BLaER1 (cell line): ENCODE measurements at regions not wholly inside any gene's neighbourhood (a gene's known extent, or its start where the extent isn't known, plus 50 kb on each side); places are given as distances from the start of the nearest gene placed in this dataset.

Experiments
- H3K27ac ChIP-seq: shearing (Covaris generic); formaldehyde crosslinking; 2 replicates; pipeline ENCODE4 v1.8.1; 2022
- H3K27me3 ChIP-seq: shearing (Covaris generic); formaldehyde crosslinking; 2 replicates; pipeline ENCODE4 v1.8.1; 2022
- H3K36me3 ChIP-seq: shearing (Covaris generic); formaldehyde crosslinking; 2 replicates; pipeline ENCODE4 v1.8.1; 2022
- H3K4me1 ChIP-seq: shearing (Covaris generic); formaldehyde crosslinking; 2 replicates; pipeline ENCODE4 v1.8.1; 2022
- H3K4me2 ChIP-seq: shearing (Covaris generic); formaldehyde crosslinking; 2 replicates; pipeline ENCODE4 v1.8.1; 2022
- H3K4me3 ChIP-seq: shearing (Covaris generic); formaldehyde crosslinking; 2 replicates; pipeline ENCODE4 v1.8.1; 2022
- H3K9ac ChIP-seq: shearing (Covaris generic); formaldehyde crosslinking; 2 replicates; pipeline ENCODE4 v1.8.1; 2022
- H3K9me3 ChIP-seq: shearing (Covaris generic); formaldehyde crosslinking; 2 replicates; pipeline ENCODE4 v1.8.1; 2022
- H4K20me1 ChIP-seq: shearing (Covaris generic); formaldehyde crosslinking; 2 replicates; pipeline ENCODE4 v1.8.1; 2022
- Cebpa-rat ChIP-seq: shearing (Covaris generic); IDR thresholded peaks from 2 replicates; pipeline ENCODE4 v1.8.1; 2022

- Histone ChIP-seq H3K36me3 (no peaks in the 10 kb centered on the region), H4K20me1 (no peaks in the 10 kb centered on the region), H3K4me3 (no peak overlapping the region), H3K9ac (no peak overlapping the region), H3K4me2 (no peak overlapping the region), H3K27me3 (no peaks in the 10 kb centered on the region), H3K9me3 (no peaks in the 10 kb centered on the region), H3K4me1 (no peaks in the 10 kb centered on the region), H3K27ac (no peak overlapping the region)
- no peak for TF ChIP-seq Cebpa-rat
Observed at GRCh38 chr2:39545957-39546356, 108.9 kb upstream of the MAP4K3 start.

DNA sequence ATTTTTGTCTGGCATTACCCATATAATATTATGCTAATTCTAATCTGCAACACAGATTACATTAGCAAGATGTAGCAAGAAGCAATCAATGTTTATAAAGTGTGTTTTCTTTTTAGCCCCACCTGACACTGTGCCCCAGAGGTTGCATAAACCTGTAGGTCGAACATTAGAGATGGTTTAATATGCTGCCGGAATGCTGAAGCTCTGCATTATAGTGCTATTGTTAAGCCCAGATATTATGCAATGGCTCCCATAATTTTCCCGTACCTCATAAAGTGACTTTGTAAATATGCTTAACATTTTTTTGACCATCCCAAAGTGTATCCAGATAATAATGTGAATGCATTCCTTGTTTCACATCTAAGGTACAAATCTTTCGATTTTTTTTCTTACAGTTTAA is 109.3 kb upstream of the MAP4K3 start:
- H3K9ac ChIP-seq: no peak overlapping the region
- no peak overlapping the region for H3K27ac ChIP-seq
- H3K9me3 ChIP-seq: no peaks in the 10 kb centered on the region
- H3K4me2 ChIP-seq: no peak overlapping the region
- no peaks in the 10 kb centered on the region for H3K27me3 ChIP-seq
- no peaks in the 10 kb centered on the region for H3K36me3 ChIP-seq
- no peak for TF ChIP-seq Cebpa-rat
- H3K4me3 ChIP-seq: no peak overlapping the region
- H3K4me1 ChIP-seq: no peaks in the 10 kb centered on the region
- no peaks in the 10 kb centered on the region for H4K20me1 ChIP-seq

- H3K4me2 ChIP-seq: no peak overlapping the region
- no peak overlapping the region for H3K4me3 ChIP-seq
- H3K27ac ChIP-seq: no peak overlapping the region
- H3K9me3 ChIP-seq: no peaks in the 10 kb centered on the region
- no peak overlapping the region for H3K9ac ChIP-seq
- H4K20me1 ChIP-seq: no peaks in the 10 kb centered on the region
- H3K4me1 ChIP-seq: no peaks in the 10 kb centered on the region
- no peaks in the 10 kb centered on the region for H3K27me3 ChIP-seq
- no peaks in the 10 kb centered on the region for H3K36me3 ChIP-seq
- no peak for TF ChIP-seq Cebpa-rat
Observed at GRCh38 chr2:39546937-39547336, 109.9 kb upstream of the MAP4K3 start.

GRCh38 chr2:39547811-39548719 is 111.0 kb upstream of the MAP4K3 start:
- no peaks in the 10 kb centered on the region for H4K20me1 ChIP-seq
- no peaks in the 10 kb centered on the region for H3K27me3 ChIP-seq
- H3K4me3 ChIP-seq: no peak overlapping the region
- no peak for TF ChIP-seq Cebpa-rat
- H3K27ac ChIP-seq: no peak overlapping the region
- no peaks in the 10 kb centered on the region for H3K36me3 ChIP-seq
- no peaks in the 10 kb centered on the region for H3K9me3 ChIP-seq
- H3K4me2 ChIP-seq: no peak overlapping the region
- no peaks in the 10 kb centered on the region for H3K4me1 ChIP-seq
- no peak overlapping the region for H3K9ac ChIP-seq

GRCh38 chr2:39549000-39549399 is 111.9 kb upstream of the MAP4K3 start:
- H3K9ac ChIP-seq: no peak overlapping the region
- H3K9me3 ChIP-seq: no peaks in the 10 kb centered on the region
- H3K27me3 ChIP-seq: no peaks in the 10 kb centered on the region

GRCh38 chr2:39549718-39550464 is 112.8 kb upstream of the MAP4K3 start:
- no peak for TF ChIP-seq Cebpa-rat
- Histone ChIP-seq H3K9ac (no peak overlapping the region), H4K20me1 (no peaks in the 10 kb centered on the region), H3K36me3 (no peaks in the 10 kb centered on the region), H3K27ac (no peak overlapping the region), H3K9me3 (no peaks in the 10 kb centered on the region), H3K4me1 (no peaks in the 10 kb centered on the region), H3K4me3 (no peak overlapping the region), H3K4me2 (no peak overlapping the region), H3K27me3 (no peaks in the 10 kb centered on the region)

More at GRCh38 chr2:39549000-39549399, 111.9 kb upstream of the MAP4K3 start:
- H4K20me1 ChIP-seq: no peaks in the 10 kb centered on the region
- no peak overlapping the region for H3K27ac ChIP-seq
- no peak overlapping the region for H3K4me2 ChIP-seq
- no peaks in the 10 kb centered on the region for H3K4me1 ChIP-seq
- H3K36me3 ChIP-seq: no peaks in the 10 kb centered on the region
- H3K4me3 ChIP-seq: no peak overlapping the region
- TF ChIP-seq Cebpa-rat: no peak

DNA sequence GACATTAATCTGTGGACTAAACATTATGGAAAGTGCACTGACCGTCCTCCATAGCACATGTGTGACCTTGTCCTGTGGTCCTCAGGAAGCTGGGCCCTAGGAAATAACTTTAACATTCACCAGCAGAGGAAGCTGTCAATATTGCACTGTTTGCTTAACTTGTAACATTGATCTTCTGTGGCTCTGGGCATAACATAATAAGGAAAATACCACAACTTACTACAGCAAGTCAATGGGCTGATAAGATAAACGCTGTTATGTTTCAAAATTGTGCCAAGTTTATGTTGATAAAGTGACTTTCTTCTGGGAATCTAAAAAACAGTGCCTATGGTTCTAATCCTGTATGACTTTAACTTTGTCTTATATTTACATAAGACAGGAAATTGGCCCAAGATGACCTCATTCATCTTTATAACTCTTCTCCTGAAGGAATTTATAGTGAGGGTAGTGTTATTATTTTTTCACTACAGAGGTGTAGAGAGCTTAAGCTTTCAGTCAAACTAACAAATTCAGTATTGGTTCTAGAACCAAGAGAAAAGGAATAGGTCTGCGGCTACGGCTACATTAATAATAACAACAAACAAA is 113.7 kb upstream of the MAP4K3 start:
- H3K27ac ChIP-seq: no peak overlapping the region
- H3K4me3 ChIP-seq: no peak overlapping the region
- H4K20me1 ChIP-seq: no peaks in the 10 kb centered on the region
- H3K27me3 ChIP-seq: no peaks in the 10 kb centered on the region
- H3K4me1 ChIP-seq: no peaks in the 10 kb centered on the region
- no peak overlapping the region for H3K4me2 ChIP-seq
- no peaks in the 10 kb centered on the region for H3K9me3 ChIP-seq
- H3K9ac ChIP-seq: no peak overlapping the region
- no peak for TF ChIP-seq Cebpa-rat
- no peaks in the 10 kb centered on the region for H3K36me3 ChIP-seq

DNA sequence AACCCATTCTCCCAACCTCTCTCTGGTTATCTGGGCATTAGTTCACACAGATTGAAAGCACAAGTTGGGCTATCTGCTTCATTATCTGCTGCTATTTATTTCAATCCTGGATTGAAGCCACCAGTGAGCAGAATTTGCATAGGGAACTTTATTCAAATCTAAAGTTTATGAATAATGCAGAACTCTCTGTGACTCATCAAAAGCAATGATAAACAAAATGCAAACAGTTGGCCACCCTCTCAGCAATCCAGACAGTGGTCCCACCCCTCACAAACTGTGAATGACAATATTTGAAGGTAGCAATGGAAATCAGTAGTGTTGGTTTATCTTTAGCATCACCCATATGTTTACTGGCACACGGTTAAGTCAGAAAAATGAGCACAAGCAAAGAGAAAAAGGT is 106.8 kb upstream of the TMEM178A start:
- Histone ChIP-seq H3K27me3 (no peaks in the 10 kb centered on the region), H3K9ac (no peak overlapping the region), H3K4me1 (no peaks in the 10 kb centered on the region), H3K27ac (no peak overlapping the region), H4K20me1 (no peaks in the 10 kb centered on the region), H3K4me3 (no peak overlapping the region), H3K36me3 (no peaks in the 10 kb centered on the region), H3K4me2 (no peak overlapping the region), H3K9me3 (peaks cover 26% of the 10 kb centered on the region)
- TF ChIP-seq Cebpa-rat: no peak

DNA sequence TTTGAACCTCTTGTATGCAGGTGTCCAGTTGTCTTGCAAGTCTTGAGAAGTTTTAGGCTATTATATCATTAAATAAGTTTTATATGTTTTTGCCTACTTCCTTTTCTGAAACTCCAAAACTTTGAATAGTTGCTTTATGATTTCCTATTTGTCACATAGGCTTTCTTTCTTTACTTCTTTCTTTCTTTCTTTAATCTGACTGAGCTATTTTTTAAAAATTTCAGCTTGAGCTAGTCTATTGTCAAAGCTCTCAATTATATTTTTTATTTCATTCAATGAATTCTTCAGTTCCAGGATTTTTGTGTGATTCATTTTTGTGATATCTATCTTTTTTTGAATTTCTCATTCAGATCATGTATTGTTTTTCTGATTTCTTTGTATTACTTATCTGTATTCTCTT is 102.1 kb upstream of the TMEM178A start:
- no peak overlapping the region for H3K4me3 ChIP-seq
- 0 out of 2 replicates have a peak, but pooled peaks cover 6% of the 10 kb centered on the region for H3K36me3 ChIP-seq
- H3K4me2 ChIP-seq: no peak overlapping the region
- H3K27me3 ChIP-seq: no peaks in the 10 kb centered on the region
- no peaks in the 10 kb centered on the region for H3K4me1 ChIP-seq
- H3K9me3 ChIP-seq: peaks cover 41% of the 10 kb centered on the region
- H4K20me1 ChIP-seq: no peaks in the 10 kb centered on the region
- H3K27ac ChIP-seq: no peak overlapping the region
- TF ChIP-seq Cebpa-rat: no peak
- no peak overlapping the region for H3K9ac ChIP-seq

DNA sequence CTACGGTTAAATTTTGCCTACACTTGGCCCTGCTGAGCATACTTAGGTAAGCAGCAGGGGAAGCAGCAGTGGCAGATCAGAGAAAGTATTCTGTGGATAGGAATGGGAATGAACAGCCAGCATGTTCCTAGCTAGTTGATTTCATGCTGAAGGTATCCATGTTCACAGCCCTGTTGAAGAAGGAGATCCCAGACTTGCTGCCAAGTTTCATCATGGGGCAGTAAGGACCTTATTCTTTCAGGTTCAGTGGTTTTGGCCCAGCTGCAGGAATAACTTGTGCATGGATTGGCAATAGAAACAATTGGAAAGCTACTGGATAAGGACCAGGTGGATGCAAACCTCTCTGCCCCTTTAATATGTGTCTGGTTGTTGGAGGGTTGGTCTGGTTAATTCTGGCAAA is 98.2 kb upstream of the TMEM178A start:
- no peak overlapping the region for H3K9ac ChIP-seq
- peaks cover 30% of the 10 kb centered on the region for H3K9me3 ChIP-seq
- H3K4me1 ChIP-seq: peaks cover 5% of the 10 kb centered on the region; the same call in 1 of the 2 replicates
- H3K4me2 ChIP-seq: no peak overlapping the region
- H3K36me3 ChIP-seq: 0 out of 2 replicates have a peak, but pooled peaks cover 6% of the 10 kb centered on the region
- TF ChIP-seq Cebpa-rat: no peak
- no peak overlapping the region for H3K4me3 ChIP-seq
- H4K20me1 ChIP-seq: no peaks in the 10 kb centered on the region
- H3K27me3 ChIP-seq: no peaks in the 10 kb centered on the region
- H3K27ac ChIP-seq: no peak overlapping the region
